Ovary (tissue), 3 donors: ENCODE measurements at regions not wholly inside any gene's neighbourhood (a gene's known extent, or its start where the extent isn't known, plus 50 kb on each side); places are given as distances from the start of the nearest gene placed in this dataset.

ENCODE experiments used
- EP300 ChIP-seq: sonication (generic); formaldehyde crosslinking; IDR thresholded peaks from one replicate; pipeline ENCODE4 v1.6.1; 2017; ENCODE audit warnings: antibody characterized with exemption
- POLR2A ChIP-seq: fragments of 450-650 bp; IDR thresholded peaks from one replicate; pipeline ENCODE4 v1.6.1; 2017; ENCODE audit warnings: antibody characterized with exemption, mild to moderate bottlenecking, moderate library complexity
- TF ChIP-seq, protein P1 (sequence below), 3 donors: fragments of 450-650 bp in 2 of 3; fragments of 200-600 bp in 1 of 3; IDR thresholded peaks; one replicate each; pipeline versions ENCODE4 v1.5.1 to v1.8.0; 2016 to 2022; ENCODE audit warnings: antibody characterized with exemption in 3 of 3, mild to moderate bottlenecking in 1 of 3
- donor health status: DM: no; HTN: no; CAD: no.

DNA sequence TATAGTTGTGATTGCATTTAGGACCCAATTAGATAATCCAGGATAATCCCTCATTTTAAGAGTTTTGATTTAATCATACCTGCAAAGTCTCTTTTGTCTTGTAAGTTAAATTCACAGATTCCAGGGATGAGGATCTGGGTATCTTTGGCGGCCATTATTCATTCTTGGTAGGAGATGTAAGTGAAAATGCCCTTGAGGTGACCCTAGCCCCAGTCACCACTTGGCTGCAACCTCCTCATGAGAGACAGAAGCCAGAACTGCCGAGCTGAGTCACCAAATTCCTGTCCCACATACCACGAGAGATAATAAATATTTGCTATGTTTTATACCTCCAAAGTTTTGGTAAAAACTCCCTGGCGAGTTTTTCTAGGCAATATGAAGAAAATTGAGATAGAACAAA lies 389.4 kb downstream of the RFC3 start:
- TF ChIP-seq, protein P1, sequence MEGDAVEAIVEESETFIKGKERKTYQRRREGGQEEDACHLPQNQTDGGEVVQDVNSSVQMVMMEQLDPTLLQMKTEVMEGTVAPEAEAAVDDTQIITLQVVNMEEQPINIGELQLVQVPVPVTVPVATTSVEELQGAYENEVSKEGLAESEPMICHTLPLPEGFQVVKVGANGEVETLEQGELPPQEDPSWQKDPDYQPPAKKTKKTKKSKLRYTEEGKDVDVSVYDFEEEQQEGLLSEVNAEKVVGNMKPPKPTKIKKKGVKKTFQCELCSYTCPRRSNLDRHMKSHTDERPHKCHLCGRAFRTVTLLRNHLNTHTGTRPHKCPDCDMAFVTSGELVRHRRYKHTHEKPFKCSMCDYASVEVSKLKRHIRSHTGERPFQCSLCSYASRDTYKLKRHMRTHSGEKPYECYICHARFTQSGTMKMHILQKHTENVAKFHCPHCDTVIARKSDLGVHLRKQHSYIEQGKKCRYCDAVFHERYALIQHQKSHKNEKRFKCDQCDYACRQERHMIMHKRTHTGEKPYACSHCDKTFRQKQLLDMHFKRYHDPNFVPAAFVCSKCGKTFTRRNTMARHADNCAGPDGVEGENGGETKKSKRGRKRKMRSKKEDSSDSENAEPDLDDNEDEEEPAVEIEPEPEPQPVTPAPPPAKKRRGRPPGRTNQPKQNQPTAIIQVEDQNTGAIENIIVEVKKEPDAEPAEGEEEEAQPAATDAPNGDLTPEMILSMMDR (IDR thresholded peaks at IDR 0.05) = no peak
- TF ChIP-seq EP300 = no peak
- TF ChIP-seq POLR2A = no peak
